ENCODE measurements at regions not wholly inside any gene's neighbourhood (a gene's known extent, or its start where the extent isn't known, plus 50 kb on each side); places are given as distances from the start of the nearest gene placed in this dataset.

DNA sequence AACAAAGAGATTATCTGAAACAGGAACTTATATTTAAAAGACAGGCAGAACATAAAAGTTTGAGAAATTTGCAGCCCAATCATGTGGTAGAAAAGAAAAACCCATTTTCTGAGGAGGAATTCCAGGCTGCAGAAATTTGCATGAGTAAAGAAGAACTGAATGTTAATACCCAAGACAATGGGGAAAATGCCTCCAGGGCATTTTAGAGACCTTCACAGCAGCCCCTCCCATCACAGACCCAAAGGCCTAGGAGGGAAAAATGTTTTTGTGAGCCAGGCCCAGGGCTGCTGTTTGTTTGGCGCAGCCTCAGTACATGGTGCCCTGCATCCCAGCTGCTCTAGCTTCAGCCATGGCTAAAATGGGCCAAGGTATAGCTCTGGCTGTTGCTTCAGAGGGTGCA lies 554.3 kb upstream of the CHRM3 start:
- TF ChIP-seq, protein P1, sequence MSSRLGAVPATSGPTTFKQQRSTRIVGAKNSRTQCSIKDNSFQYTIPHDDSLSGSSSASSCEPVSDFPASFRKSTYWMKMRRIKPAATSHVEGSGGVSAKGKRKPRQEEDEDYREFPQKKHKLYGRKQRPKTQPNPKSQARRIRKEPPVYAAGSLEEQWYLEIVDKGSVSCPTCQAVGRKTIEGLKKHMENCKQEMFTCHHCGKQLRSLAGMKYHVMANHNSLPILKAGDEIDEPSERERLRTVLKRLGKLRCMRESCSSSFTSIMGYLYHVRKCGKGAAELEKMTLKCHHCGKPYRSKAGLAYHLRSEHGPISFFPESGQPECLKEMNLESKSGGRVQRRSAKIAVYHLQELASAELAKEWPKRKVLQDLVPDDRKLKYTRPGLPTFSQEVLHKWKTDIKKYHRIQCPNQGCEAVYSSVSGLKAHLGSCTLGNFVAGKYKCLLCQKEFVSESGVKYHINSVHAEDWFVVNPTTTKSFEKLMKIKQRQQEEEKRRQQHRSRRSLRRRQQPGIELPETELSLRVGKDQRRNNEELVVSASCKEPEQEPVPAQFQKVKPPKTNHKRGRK (CRISPR knock-in tag; IDR thresholded peaks at IDR 0.05), result no peak
- TF ChIP-seq, protein P2, sequence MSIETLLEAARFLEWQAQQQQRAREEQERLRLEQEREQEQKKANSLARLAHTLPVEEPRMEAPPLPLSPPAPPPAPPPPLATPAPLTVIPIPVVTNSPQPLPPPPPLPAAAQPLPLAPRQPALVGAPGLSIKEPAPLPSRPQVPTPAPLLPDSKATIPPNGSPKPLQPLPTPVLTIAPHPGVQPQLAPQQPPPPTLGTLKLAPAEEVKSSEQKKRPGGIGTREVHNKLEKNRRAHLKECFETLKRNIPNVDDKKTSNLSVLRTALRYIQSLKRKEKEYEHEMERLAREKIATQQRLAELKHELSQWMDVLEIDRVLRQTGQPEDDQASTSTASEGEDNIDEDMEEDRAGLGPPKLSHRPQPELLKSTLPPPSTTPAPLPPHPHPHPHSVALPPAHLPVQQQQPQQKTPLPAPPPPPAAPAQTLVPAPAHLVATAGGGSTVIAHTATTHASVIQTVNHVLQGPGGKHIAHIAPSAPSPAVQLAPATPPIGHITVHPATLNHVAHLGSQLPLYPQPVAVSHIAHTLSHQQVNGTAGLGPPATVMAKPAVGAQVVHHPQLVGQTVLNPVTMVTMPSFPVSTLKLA (IDR thresholded peaks at IDR 0.05), result no peak
- TF ChIP-seq SOX6 (IDR thresholded peaks at IDR 0.05), result no peak
- no peak for TF ChIP-seq SOX6 (CRISPR knock-in tag; IDR thresholded peaks at IDR 0.05)
- TF ChIP-seq ZNF44 (CRISPR knock-in tag; IDR thresholded peaks at IDR 0.05), result no peak
- TF ChIP-seq ZMYM4 (CRISPR knock-in tag; IDR thresholded peaks at IDR 0.05), result no peak
- no peak for TF ChIP-seq NFE2L2 (IDR thresholded peaks at IDR 0.05; ENCODE audit: low read length)
- TF ChIP-seq ZNF354B (CRISPR knock-in tag; IDR thresholded peaks at IDR 0.05), result no peak
- no peak for TF ChIP-seq HMG20A (CRISPR knock-in tag; IDR thresholded peaks at IDR 0.05; ENCODE audit: borderline replicate concordance)
- no peak for TF ChIP-seq PHF20 (CRISPR knock-in tag; IDR thresholded peaks at IDR 0.05)
- TF ChIP-seq, protein P3, sequence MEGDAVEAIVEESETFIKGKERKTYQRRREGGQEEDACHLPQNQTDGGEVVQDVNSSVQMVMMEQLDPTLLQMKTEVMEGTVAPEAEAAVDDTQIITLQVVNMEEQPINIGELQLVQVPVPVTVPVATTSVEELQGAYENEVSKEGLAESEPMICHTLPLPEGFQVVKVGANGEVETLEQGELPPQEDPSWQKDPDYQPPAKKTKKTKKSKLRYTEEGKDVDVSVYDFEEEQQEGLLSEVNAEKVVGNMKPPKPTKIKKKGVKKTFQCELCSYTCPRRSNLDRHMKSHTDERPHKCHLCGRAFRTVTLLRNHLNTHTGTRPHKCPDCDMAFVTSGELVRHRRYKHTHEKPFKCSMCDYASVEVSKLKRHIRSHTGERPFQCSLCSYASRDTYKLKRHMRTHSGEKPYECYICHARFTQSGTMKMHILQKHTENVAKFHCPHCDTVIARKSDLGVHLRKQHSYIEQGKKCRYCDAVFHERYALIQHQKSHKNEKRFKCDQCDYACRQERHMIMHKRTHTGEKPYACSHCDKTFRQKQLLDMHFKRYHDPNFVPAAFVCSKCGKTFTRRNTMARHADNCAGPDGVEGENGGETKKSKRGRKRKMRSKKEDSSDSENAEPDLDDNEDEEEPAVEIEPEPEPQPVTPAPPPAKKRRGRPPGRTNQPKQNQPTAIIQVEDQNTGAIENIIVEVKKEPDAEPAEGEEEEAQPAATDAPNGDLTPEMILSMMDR (CRISPR knock-in tag; IDR thresholded peaks at IDR 0.05), result no peak
- TF ChIP-seq, protein P4, sequence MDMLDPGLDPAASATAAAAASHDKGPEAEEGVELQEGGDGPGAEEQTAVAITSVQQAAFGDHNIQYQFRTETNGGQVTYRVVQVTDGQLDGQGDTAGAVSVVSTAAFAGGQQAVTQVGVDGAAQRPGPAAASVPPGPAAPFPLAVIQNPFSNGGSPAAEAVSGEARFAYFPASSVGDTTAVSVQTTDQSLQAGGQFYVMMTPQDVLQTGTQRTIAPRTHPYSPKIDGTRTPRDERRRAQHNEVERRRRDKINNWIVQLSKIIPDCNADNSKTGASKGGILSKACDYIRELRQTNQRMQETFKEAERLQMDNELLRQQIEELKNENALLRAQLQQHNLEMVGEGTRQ (IDR thresholded peaks at IDR 0.05; ENCODE audit: low read depth, low read length), result no peak
- TF ChIP-seq, protein P4 (CRISPR knock-in tag; IDR thresholded peaks at IDR 0.05; ENCODE audit: borderline replicate concordance), result no peak
- TF ChIP-seq NFRKB (IDR thresholded peaks at IDR 0.05), result no peak
- TF ChIP-seq MEF2D (CRISPR knock-in tag; IDR thresholded peaks at IDR 0.05), result no peak
